ENCODE measurements at regions not wholly inside any gene's neighbourhood (a gene's known extent, or its start where the extent isn't known, plus 50 kb on each side); places are given as distances from the start of the nearest gene placed in this dataset.

DNA sequence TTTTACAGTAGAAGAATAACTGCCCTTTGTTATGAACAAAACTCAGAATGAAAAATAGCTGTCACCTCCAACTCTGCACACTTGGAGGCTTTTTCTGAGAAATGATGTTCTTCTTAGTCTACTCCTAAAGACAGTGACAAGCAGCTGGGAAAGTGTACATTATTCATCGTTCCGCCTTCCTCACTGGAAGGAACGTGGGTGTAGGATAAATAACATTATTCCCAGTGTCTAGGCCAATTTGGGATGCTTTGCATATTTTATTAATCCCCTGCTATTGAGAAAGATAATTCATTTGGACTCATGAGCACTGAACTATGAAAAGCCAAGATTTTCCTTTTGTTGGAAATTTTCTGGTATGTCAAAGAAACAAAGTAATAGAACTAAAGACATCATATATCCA lies 87.8 kb downstream of the VCX2 start:
- FAIRE-seq = no peak
- no peak for TF ChIP-seq CTCF (IDR thresholded peaks at IDR 0.05; ENCODE audit: insufficient read depth, missing control alignments)
- DNase-seq (ENCODE audit: insufficient read length, low spot score) = no peak

DNA sequence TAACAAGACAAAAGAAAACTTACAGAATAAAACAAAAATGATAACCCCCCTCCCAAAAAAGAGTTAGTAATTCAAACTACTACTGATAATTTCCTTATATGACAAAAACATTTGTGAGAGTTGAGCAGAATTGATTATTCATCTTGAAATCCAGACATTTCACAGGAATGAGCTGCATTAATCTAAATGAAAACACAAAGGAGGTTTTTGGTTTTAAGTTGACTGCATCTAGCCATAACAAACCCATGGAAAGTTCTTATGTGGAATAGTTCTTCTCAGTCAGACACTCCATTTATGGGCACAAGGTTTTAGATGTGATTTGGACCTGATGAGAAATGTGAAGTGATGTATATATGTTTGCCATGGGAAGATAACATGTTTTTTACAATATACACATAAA lies 95.4 kb downstream of the VCX2 start:
- no peak for TF ChIP-seq CTCF (IDR thresholded peaks at IDR 0.05; ENCODE audit: insufficient read depth, missing control alignments)
- no peak for FAIRE-seq
- no peak for DNase-seq (ENCODE audit: insufficient read length, low spot score)

GRCh38 chrX:8067754-8068462 lies 103.2 kb downstream of the VCX2 start:
- TF ChIP-seq CTCF (IDR thresholded peaks at IDR 0.05; ENCODE audit: insufficient read depth, missing control alignments) = no peak
- FAIRE-seq (no peak), DNase-seq (ENCODE audit: insufficient read length, low spot score) (no peak)

DNA sequence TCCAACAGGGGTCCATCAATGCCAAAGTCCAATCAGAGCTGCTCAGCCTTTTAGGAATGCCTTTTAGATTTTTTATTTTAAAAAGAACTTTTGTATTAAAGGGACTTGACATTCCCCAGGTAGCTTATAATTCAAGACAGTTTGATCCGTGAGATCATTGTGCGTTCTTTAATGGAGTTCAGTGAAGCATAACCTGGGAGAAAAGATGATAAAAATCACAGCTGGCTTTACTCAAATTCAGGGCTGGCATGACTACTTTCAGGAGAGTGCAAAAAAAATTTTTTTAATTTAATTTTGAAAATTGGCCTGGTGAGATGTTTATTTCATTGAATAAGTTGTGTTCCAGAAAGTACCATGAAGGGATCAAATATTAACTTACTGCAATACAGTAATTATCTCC lies 118.2 kb downstream of the VCX2 start:
- DNase-seq (ENCODE audit: insufficient read length, low spot score) (no peak), FAIRE-seq (no peak)
- TF ChIP-seq CTCF (IDR thresholded peaks at IDR 0.05; ENCODE audit: insufficient read depth, missing control alignments) = no peak

GRCh38 chrX:8049827-8050226 lies 121.2 kb downstream of the VCX2 start:
- FAIRE-seq (no peak), DNase-seq (ENCODE audit: insufficient read length, low spot score) (no peak)
- TF ChIP-seq CTCF (IDR thresholded peaks at IDR 0.05; ENCODE audit: insufficient read depth, missing control alignments) = no peak

GRCh38 chrX:8048466-8048865 lies 121.3 kb upstream of the PNPLA4 start:
- FAIRE-seq = no peak
- no peak for DNase-seq (ENCODE audit: insufficient read length, low spot score)
- TF ChIP-seq CTCF (IDR thresholded peaks at IDR 0.05; ENCODE audit: insufficient read depth, missing control alignments) = no peak

GRCh38 chrX:8044947-8045346 lies 117.7 kb upstream of the PNPLA4 start:
- TF ChIP-seq CTCF (IDR thresholded peaks at IDR 0.05; ENCODE audit: insufficient read depth, missing control alignments) = no peak
- no peak for FAIRE-seq
- no peak for DNase-seq (ENCODE audit: insufficient read length, low spot score)
